BE2C (cell line): ENCODE measurements at regions not wholly inside any gene's neighbourhood (a gene's known extent, or its start where the extent isn't known, plus 50 kb on each side); places are given as distances from the start of the nearest gene placed in this dataset.

Experiments
- DNase-seq: peaks from one replicate; pipeline ENCODE4 v3.0.0-alpha.2; 2020
- H3K27me3 ChIP-seq: fragments of 250-450 bp; sonication (Bioruptor Pico); 2 replicates; pipeline ENCODE4 v1.5.1; 2020; ENCODE audit warnings: mild to moderate bottlenecking
- H3K36me3 ChIP-seq: fragments of 250-450 bp; sonication (Bioruptor Pico); 2 replicates; pipeline ENCODE4 v1.5.1; 2020; ENCODE audit warnings: mild to moderate bottlenecking
- H3K4me1 ChIP-seq: fragments of 250-450 bp; sonication (Bioruptor Pico); 2 replicates; pipeline ENCODE4 v1.5.1; 2020
- H3K4me3 ChIP-seq: 2 replicates; pipeline ENCODE4 v1.5.1; 2011; ENCODE audit warnings: low read depth, low read length
- H3K9me3 ChIP-seq: fragments of 250-450 bp; sonication (Bioruptor Pico); 2 replicates; pipeline ENCODE4 v1.5.1; 2020
- CTCF ChIP-seq: IDR thresholded peaks from 2 replicates; pipeline ENCODE4 v1.5.1; 2012; ENCODE audit warnings: mild to moderate bottlenecking, low read depth, low read length

- no peak for TF ChIP-seq CTCF
Observed at GRCh38 chr14:48490756-48491155, 815.4 kb upstream of the MDGA2 start.

DNA sequence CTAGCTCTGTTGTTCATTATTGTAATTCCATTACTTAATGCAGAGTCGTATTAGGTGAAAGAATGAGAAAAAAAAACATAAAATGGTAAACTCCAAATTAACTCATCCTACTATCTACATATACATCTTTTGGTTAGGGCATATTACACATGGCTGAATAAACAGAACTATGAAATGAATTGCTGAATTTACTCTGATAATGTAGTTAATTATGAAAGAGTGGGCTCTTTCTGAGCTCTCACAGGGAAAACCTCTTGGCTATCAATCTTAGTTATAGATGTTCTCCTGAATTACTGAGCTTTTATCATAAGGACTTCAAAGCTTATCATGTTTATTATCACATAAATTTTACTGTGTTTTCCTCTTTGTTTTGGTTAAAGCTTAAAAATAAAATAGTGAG is 798.5 kb upstream of the MDGA2 start:
- no peak for TF ChIP-seq CTCF
- DNase-seq = no peak
- no peaks in the 10 kb centered on the region for H3K27me3 ChIP-seq
- H3K4me3 ChIP-seq = no peak overlapping the region
- no peaks in the 10 kb centered on the region for H3K4me1 ChIP-seq
- H3K9me3 ChIP-seq = no peaks in the 10 kb centered on the region
- no peaks in the 10 kb centered on the region for H3K36me3 ChIP-seq

More at GRCh38 chr14:48490756-48491155, 815.4 kb upstream of the MDGA2 start:
- H3K9me3 ChIP-seq = no peaks in the 10 kb centered on the region
- DNase-seq = no peak
- H3K36me3 ChIP-seq = no peaks in the 10 kb centered on the region
- no peaks in the 10 kb centered on the region for H3K27me3 ChIP-seq
- no peaks in the 10 kb centered on the region for H3K4me1 ChIP-seq
- H3K4me3 ChIP-seq = no peak overlapping the region

DNA sequence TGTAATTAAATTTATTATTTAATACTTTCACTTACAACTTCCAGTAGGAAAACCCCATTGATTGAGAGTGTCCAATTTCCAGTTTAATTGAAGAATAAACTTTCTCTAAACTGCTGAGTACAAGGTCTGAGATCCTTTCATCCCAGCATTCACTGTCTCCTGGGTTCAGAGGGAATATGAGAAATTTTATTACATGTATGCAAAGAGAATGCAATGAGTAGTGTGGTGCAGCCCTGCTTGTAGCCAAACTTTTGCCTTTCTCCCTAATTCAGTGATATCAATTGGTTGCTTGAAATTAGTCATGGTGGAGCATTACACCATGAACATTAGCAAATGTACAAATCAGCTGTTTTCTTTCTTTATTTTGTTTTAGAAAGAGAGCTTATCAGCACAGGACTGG is 780.6 kb upstream of the MDGA2 start:
- H3K27me3 ChIP-seq = no peaks in the 10 kb centered on the region
- no peaks in the 10 kb centered on the region for H3K4me1 ChIP-seq

DNA sequence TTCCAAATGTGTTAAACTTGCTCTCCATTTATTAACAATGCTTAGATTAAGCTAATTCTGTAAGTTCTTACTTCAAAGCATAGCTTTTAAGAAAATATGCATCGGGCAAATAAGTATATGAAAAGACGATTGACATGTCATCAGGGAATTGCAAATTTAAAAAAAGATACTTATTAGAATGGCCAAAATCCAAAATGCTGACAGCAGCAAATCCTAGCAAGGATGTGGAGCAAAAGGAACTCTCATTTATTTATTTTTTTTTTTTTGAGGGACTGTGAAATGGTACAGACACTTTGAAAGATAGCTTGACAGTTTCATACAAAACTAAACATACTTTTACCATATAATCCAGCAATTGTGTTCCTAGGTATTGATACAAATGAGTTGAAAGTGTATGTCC is 779.5 kb upstream of the MDGA2 start:
- DNase-seq = no peak
- Histone ChIP-seq H3K4me1 (no peaks in the 10 kb centered on the region), H3K27me3 (no peaks in the 10 kb centered on the region), H3K4me3 (no peak overlapping the region), H3K9me3 (no peaks in the 10 kb centered on the region), H3K36me3 (no peaks in the 10 kb centered on the region)
- TF ChIP-seq CTCF = no peak

More for the DNA sequence above, 780.6 kb upstream of the MDGA2 start:
- no peak for TF ChIP-seq CTCF
- Histone ChIP-seq H3K36me3 (no peaks in the 10 kb centered on the region), H3K9me3 (no peaks in the 10 kb centered on the region), H3K4me3 (no peak overlapping the region)
- no peak for DNase-seq

DNA sequence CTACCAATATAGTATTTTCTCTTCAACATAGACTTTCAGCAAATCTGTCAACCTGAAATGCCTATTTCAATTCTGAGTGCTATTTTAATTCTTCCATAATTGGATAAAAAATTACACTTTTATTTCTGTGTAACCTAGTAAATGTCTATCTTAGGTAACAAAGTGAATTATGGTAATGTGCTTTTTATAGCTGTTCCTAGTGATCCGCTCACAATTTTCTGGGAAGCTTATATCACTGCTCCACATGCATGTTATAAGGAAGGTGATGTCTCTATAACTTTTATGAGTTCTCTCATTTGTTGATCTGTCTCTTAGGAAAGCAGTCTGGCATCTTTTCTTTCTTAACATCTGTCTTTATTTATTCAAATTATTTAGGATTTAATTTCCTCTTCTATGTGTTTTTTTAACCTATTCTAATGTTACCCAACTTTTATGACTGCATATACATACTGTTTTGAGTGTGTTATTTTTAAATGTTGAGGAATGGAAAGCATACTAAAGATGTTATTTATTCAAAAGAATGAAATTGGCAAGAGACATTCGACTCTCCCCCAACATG is 777.1 kb upstream of the MDGA2 start:
- Histone ChIP-seq H3K4me1 (no peaks in the 10 kb centered on the region), H3K27me3 (no peaks in the 10 kb centered on the region), H3K36me3 (no peaks in the 10 kb centered on the region), H3K9me3 (no peaks in the 10 kb centered on the region), H3K4me3 (no peak overlapping the region)
- TF ChIP-seq CTCF = no peak
- DNase-seq = no peak

- no peaks in the 10 kb centered on the region for H3K27me3 ChIP-seq
- no peaks in the 10 kb centered on the region for H3K4me1 ChIP-seq
- TF ChIP-seq CTCF = no peak
- DNase-seq = no peak
- no peak overlapping the region for H3K4me3 ChIP-seq
- H3K36me3 ChIP-seq = no peaks in the 10 kb centered on the region
- no peaks in the 10 kb centered on the region for H3K9me3 ChIP-seq
Observed at GRCh38 chr14:48435221-48435620, 759.8 kb upstream of the MDGA2 start.
